ENCODE measurements at regions not wholly inside any gene's neighbourhood (a gene's known extent, or its start where the extent isn't known, plus 50 kb on each side); places are given as distances from the start of the nearest gene placed in this dataset.
A peak's percentile ranks its signal among the peaks of the same experiment; 100 is the strongest.
"Not testable (repeated sequence)": the region's sequence is repeated elsewhere in the genome, so short reads cannot be mapped to it uniquely, and the experiment has no call there.

DNA sequence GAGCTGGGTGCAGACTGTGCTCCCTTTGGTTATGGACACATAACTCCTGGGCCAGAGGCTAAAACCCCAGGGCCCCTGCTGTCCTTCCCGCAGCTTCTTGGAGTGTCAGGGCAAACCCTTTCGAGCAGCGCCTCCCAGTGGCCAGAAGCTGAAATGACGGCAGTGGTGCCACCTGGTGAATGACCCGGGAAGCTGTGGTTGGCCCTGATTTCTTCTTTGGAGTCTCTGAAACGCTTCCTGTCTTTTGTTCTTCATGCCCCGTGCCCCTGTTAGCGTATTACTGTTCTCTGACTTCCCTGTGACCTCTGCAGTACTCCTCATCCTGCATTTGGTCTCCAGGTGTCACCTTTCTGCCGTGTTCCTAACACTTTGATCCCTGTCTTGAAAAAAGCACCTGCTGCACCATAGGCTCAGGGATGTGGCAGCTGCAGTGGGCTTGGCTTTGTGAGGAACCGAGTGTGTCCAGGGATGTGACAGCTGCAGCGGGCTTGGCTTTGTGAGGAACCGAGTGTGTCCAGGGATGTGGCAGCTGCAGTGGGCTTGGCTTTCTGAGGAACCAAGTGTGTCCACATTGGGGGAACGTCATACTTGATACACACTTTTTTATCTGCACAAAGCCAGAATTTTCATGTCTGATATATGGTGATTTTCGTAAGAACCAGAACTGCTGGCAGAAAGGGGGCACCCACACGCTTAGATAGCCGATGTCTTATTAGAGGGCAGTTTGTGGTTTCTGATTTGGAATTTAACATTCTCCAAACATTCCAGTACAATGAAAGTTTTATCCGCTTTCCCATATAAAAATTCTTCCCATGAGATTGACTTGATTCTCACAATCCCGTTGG lies 241.8 kb upstream of the FRG2C start:
- peak overlapping the region; percentile 59 for H3K9ac ChIP-seq (ENCODE audit: low read depth, low read length)
- H3K4me1 ChIP-seq (ENCODE audit: control insufficient read depth, insufficient read depth, low read length): peaks cover 11% of the 10 kb centered on the region
- H3K27me3 ChIP-seq (ENCODE audit: control insufficient read depth, insufficient read depth, low read length); H3K4me2 ChIP-seq (ENCODE audit: low read length); H3K4me3 ChIP-seq (ENCODE audit: low read length); H3K36me3 ChIP-seq (ENCODE audit: insufficient read depth, low read length); H3K9me3 ChIP-seq (replicated peaks; ENCODE audit: low read length): not testable (repeated sequence)

DNA sequence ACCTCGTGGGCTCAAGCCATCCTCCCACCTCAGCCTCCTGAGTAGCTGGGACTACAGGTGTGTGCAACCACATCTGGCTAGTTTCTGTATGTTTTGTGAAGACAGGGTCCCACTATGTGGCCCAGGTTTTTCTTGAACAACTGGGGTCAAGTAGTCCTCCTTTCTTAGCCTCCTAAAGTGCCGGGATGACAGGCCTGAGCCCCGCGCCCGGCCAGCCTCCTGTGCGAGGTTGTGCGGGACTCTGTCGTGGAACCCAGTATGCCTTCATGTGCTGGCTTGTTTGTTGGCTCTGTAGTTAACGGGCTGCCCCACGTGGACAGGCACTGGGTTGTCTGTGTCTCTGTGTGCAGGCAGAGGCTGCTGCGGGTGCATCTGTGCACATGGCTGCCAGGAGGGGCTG lies 238.7 kb upstream of the FRG2C start:
- Histone ChIP-seq H3K4me1 (ENCODE audit: control insufficient read depth, insufficient read depth, low read length) (peaks cover 20% of the 10 kb centered on the region), H3K36me3 (ENCODE audit: insufficient read depth, low read length) (peaks cover 17% of the 10 kb centered on the region)
- not testable (repeated sequence) for H3K4me2 ChIP-seq (ENCODE audit: low read length); H3K9me3 ChIP-seq (replicated peaks; ENCODE audit: low read length); H3K9ac ChIP-seq (ENCODE audit: low read depth, low read length); H3K27me3 ChIP-seq (ENCODE audit: control insufficient read depth, insufficient read depth, low read length); H3K4me3 ChIP-seq (ENCODE audit: low read length)

DNA sequence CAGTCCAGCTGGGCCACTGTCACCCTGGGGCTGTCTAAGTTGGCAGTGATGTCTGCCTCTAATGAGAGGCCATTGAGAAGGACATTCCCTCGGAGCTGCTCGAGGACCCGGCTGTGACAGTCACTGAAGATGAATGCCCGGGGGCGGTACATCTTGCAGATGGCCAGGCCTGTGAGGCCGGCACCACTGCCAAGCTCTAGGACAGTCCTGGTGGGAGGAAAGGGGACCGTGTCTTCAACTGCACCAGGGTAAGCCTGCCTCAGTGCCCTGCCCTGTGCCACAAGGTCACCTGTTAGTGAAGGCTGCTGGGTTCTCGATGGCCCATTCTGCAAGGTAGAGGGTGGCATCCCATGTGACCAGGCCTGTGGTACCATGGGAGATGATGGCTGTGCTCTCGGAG lies 236.6 kb upstream of the FRG2C start:
- H3K27me3 ChIP-seq (ENCODE audit: control insufficient read depth, insufficient read depth, low read length); H3K4me3 ChIP-seq (ENCODE audit: low read length); H3K9me3 ChIP-seq (replicated peaks; ENCODE audit: low read length); H3K4me2 ChIP-seq (ENCODE audit: low read length); H3K9ac ChIP-seq (ENCODE audit: low read depth, low read length): not testable (repeated sequence)
- H3K36me3 ChIP-seq (ENCODE audit: insufficient read depth, low read length): peaks cover 20% of the 10 kb centered on the region
- H3K4me1 ChIP-seq (ENCODE audit: control insufficient read depth, insufficient read depth, low read length): peaks cover 25% of the 10 kb centered on the region

DNA sequence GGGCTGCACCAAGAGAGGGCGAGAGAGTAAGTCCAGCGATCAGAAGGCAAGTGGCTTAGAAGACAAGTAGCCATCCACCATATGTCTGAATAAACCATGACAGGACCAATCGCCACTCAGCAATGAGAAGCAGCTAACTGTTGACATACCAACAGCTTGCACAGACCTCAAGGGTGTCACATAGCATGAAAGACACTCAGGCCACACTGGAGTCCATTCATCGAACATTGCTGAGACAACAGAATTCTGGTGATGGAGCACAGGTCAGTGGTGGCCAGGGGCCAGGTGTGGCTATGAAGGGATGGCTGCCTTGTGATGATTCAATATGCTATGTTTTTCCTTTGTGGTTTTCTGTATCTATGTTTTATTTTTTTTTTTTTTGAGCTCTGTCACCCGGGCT lies 236.2 kb upstream of the FRG2C start:
- not testable (repeated sequence) for H3K9me3 ChIP-seq (replicated peaks; ENCODE audit: low read length); H3K9ac ChIP-seq (ENCODE audit: low read depth, low read length); H3K27me3 ChIP-seq (ENCODE audit: control insufficient read depth, insufficient read depth, low read length); H3K4me2 ChIP-seq (ENCODE audit: low read length); H3K4me3 ChIP-seq (ENCODE audit: low read length)
- H3K4me1 ChIP-seq (ENCODE audit: control insufficient read depth, insufficient read depth, low read length): peaks cover 23% of the 10 kb centered on the region
- H3K36me3 ChIP-seq (ENCODE audit: insufficient read depth, low read length): peaks cover 20% of the 10 kb centered on the region

DNA sequence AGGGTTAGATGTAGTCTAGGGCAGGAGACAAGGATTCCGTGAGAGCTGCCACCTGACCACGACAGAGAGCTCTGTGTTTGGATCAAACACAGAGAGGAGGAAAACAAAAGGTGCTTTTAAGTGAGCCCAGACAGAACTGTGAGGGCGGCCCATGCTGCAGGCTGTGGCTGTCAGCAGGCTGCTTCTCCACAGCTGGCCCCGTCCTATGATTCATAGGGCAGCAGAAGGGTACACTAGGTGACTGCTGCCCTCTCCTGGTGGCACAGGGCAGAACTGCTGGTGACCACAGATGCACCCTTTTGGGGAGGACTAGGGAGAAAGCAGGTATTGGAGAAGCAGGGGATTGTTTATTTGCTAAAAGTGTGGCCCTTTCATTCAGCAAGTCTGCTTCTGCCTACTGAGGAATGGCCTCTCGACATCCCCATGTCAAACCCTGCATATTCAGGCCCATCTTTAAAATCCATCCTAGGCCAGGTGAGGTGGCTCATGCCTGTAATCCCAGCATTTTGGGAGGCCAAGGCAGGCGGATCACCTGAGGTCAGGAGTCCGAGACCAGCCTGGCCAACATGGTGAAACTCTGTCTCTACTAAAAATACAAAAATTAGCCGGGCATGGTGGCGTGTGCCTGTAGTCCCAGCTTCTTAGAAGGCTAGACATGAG lies 234.4 kb upstream of the FRG2C start:
- not testable (repeated sequence) for H3K27me3 ChIP-seq (ENCODE audit: control insufficient read depth, insufficient read depth, low read length); H3K4me3 ChIP-seq (ENCODE audit: low read length); H3K9me3 ChIP-seq (replicated peaks; ENCODE audit: low read length)
- Histone ChIP-seq H3K4me1 (ENCODE audit: control insufficient read depth, insufficient read depth, low read length) (peaks cover 30% of the 10 kb centered on the region), H3K4me2 (ENCODE audit: low read length) (peak overlapping the region; percentile 61), H3K36me3 (ENCODE audit: insufficient read depth, low read length) (peaks cover 20% of the 10 kb centered on the region), H3K9ac (ENCODE audit: low read depth, low read length) (peak overlapping the region; percentile 62)

DNA sequence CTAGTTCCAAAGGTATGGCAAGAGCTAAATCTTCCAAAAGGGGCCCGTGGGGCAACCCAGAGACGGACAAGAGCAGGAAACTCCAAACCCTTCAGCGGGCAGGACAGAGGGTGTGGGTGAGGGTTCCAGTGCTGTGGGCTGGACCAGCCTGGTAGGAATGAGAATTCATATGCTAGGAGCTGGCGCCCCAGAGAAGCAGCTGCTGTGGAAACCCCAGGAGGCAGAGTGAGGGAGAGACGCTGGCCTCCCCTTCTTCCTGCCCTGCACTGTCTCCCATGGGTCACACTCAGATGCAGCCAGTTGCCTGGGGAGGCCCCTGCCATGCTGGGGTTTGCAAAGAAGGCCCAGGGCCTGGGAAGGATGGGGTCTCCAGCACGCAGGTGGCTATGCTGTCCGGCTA lies 233.7 kb upstream of the FRG2C start:
- H3K9me3 ChIP-seq (replicated peaks; ENCODE audit: low read length); H3K4me2 ChIP-seq (ENCODE audit: low read length); H3K27me3 ChIP-seq (ENCODE audit: control insufficient read depth, insufficient read depth, low read length); H3K9ac ChIP-seq (ENCODE audit: low read depth, low read length); H3K4me3 ChIP-seq (ENCODE audit: low read length): not testable (repeated sequence)
- Histone ChIP-seq H3K36me3 (ENCODE audit: insufficient read depth, low read length) (peaks cover 20% of the 10 kb centered on the region), H3K4me1 (ENCODE audit: control insufficient read depth, insufficient read depth, low read length) (peaks cover 30% of the 10 kb centered on the region)

DNA sequence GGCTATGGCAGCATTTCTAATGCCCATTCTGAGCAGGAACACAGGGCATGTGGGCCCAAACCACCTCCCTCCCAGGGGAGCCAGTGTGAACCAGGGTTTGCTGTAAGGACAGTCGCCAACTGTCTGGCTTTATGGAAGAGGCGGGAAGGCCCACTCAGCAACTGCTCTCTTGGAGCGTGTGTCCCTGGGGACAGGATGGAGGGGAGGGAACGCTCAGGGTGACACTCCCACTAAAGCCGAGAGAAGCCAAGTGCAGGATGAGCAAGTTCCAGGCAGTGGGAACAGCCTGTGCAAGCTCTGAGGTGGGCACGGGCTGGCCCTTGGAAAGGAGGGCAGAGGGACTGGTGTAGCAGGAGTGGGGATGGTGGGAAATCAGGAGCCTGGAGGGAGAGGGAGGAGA lies 233.0 kb upstream of the FRG2C start:
- not testable (repeated sequence) for H3K27me3 ChIP-seq (ENCODE audit: control insufficient read depth, insufficient read depth, low read length); H3K4me2 ChIP-seq (ENCODE audit: low read length); H3K4me3 ChIP-seq (ENCODE audit: low read length); H3K9ac ChIP-seq (ENCODE audit: low read depth, low read length); H3K9me3 ChIP-seq (replicated peaks; ENCODE audit: low read length)
- H3K4me1 ChIP-seq (ENCODE audit: control insufficient read depth, insufficient read depth, low read length): peaks cover 30% of the 10 kb centered on the region
- H3K36me3 ChIP-seq (ENCODE audit: insufficient read depth, low read length): peaks cover 20% of the 10 kb centered on the region

DNA sequence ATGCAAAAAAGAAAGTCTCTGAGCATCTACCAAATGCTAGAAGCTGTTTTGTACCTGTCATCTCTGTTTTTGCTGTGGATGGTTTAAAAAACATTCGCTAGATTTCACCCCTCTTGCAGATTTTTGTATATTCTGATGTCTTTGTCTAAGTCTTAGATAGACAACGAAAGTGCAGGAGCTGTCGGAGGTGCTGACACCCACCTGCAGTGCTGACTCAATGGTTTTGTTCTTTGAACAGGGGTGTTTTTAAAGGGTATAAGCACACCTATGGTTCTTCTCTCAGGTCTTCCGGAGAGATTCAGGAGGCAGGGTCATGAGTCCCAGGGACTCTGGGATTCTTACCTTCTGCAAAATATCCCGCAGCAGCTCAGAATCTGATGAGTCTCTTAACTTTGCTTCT lies 231.7 kb upstream of the FRG2C start:
- H3K4me2 ChIP-seq (ENCODE audit: low read length): peak overlapping the region; percentile 66
- H3K4me3 ChIP-seq (ENCODE audit: low read length): peak overlapping the region; percentile 42
- not testable (repeated sequence) for H3K27me3 ChIP-seq (ENCODE audit: control insufficient read depth, insufficient read depth, low read length); H3K9me3 ChIP-seq (replicated peaks; ENCODE audit: low read length)
- peaks cover 30% of the 10 kb centered on the region for H3K4me1 ChIP-seq (ENCODE audit: control insufficient read depth, insufficient read depth, low read length)
- peak overlapping the region; percentile 50 for H3K9ac ChIP-seq (ENCODE audit: low read depth, low read length)
- H3K36me3 ChIP-seq (ENCODE audit: insufficient read depth, low read length): peaks cover 14% of the 10 kb centered on the region

DNA sequence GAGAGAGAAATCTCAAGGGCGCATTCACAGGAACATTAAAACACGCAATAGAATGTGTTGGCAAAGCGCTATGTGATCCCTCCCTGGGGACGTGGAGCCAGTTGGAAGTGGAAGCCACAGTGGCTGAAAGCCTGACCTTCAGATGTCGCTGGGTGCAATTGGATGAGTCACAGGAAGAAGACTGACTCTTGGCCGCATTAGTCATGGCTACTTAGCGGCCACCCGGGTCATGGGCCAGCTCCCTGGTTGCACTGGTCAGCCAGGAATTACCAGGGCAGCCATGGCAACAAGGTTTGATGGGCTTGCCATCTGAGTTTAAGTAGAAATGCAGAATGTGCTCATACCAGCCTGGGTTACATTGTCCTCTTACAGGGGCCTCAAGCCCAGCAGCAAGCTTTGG lies 231.2 kb upstream of the FRG2C start:
- Histone ChIP-seq H3K9ac (ENCODE audit: low read depth, low read length) (peak overlapping the region; percentile 99), H3K4me3 (ENCODE audit: low read length) (peak overlapping the region; percentile 84), H3K4me2 (ENCODE audit: low read length) (peak overlapping the region; percentile 93), H3K4me1 (ENCODE audit: control insufficient read depth, insufficient read depth, low read length) (peaks cover 30% of the 10 kb centered on the region), H3K36me3 (ENCODE audit: insufficient read depth, low read length) (peaks cover 10% of the 10 kb centered on the region)
- H3K27me3 ChIP-seq (ENCODE audit: control insufficient read depth, insufficient read depth, low read length); H3K9me3 ChIP-seq (replicated peaks; ENCODE audit: low read length): not testable (repeated sequence)

DNA sequence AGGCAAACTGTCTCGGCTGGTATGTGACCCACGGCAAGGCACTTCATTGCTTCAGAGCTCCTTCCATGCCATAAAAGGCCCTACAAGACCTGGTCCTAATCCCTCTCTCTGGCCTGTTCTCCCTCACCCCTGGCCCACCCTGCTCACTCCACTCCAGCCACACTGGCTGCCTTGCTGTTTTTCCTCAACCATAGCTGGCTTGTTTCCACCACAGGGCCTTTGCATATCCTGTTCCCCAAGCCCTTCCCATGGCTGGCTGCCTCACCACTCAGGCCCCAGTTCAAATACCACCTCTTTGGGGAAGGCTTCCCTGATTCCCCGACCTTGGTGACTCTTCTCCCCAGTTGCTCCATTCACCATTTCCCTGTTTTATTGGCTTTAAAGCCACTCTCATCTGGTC lies 230.8 kb upstream of the FRG2C start:
- not testable (repeated sequence) for H3K27me3 ChIP-seq (ENCODE audit: control insufficient read depth, insufficient read depth, low read length)
- peak overlapping the region; percentile 84 for H3K4me3 ChIP-seq (ENCODE audit: low read length)
- peak overlapping the region; percentile 99 for H3K9ac ChIP-seq (ENCODE audit: low read depth, low read length)

DNA sequence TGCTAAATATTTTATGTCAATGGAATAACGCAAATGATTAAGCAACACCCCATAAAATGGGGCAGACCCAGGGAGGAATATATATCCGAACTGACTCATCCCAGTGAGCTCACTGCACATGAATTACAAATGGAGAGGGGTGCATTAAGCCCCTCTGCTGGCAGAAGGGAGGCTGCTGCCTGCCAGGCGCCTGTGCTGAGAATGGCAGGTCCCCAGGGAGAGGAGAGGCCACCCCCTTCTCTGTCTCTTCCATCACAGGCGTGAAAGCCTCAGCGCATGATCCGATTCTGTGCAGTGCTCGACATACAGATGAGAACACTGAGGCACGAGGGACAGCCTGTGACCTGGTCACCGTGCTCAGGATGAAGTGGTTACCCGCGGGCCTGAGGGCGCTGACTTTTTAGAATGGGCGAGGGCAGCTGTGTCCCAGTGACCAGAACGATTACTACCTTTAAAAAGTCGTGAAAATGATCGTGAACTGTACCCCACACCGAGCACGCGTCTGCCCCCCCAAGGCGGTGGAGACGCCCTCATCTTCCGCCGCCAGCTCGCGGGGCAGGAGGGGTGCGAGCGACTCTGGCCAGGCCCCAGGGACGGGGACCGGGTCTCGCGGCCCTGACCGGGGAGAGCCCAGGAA lies 229.7 kb upstream of the FRG2C start:
- H3K36me3 ChIP-seq (ENCODE audit: insufficient read depth, low read length); H3K27me3 ChIP-seq (ENCODE audit: control insufficient read depth, insufficient read depth, low read length); H3K9me3 ChIP-seq (replicated peaks; ENCODE audit: low read length): not testable (repeated sequence)
- H3K9ac ChIP-seq (ENCODE audit: low read depth, low read length): peak overlapping the region; percentile 99
- peaks cover 23% of the 10 kb centered on the region for H3K4me1 ChIP-seq (ENCODE audit: control insufficient read depth, insufficient read depth, low read length)
- peak overlapping the region; percentile 84 for H3K4me3 ChIP-seq (ENCODE audit: low read length)
- peak overlapping the region; percentile 93 for H3K4me2 ChIP-seq (ENCODE audit: low read length)

More for the DNA sequence above, 230.8 kb upstream of the FRG2C start:
- H3K4me2 ChIP-seq (ENCODE audit: low read length): peak overlapping the region; percentile 93
- H3K36me3 ChIP-seq (ENCODE audit: insufficient read depth, low read length): peaks cover 10% of the 10 kb centered on the region
- peaks cover 30% of the 10 kb centered on the region for H3K4me1 ChIP-seq (ENCODE audit: control insufficient read depth, insufficient read depth, low read length)
- not testable (repeated sequence) for H3K9me3 ChIP-seq (replicated peaks; ENCODE audit: low read length)

Data from skeletal muscle satellite cell (primary cell).